GM12878 (cell line): ENCODE measurements at regions not wholly inside any gene's neighbourhood (a gene's known extent, or its start where the extent isn't known, plus 50 kb on each side); places are given as distances from the start of the nearest gene placed in this dataset.

Experiments
- ATAC-seq: fragments of 200-7000 bp; cut with Tn5 transposase; 3 replicates; pipeline ENCODE4 v1.9.1; 2020; ENCODE audit warnings: mild to moderate bottlenecking, moderate library complexity
- BruUV-seq: library from RNA; stranded (reverse); fragments of 400-500 nt; replicated peaks from 2 replicates; lab custom pipeline; 2021; lab: Mats Ljungman, UMichigan
- CTCF ChIA-PET: fragments of 300-600 bp; sonication (Branson Sonifier 250); formaldehyde crosslinking; extraction: SDS; loops from one replicate; lab custom pipeline; 2021; ENCODE audit warnings: inconsistent platforms; lab: Yijun Ruan, JAX
- POLR2A ChIA-PET: fragments of 350-600 bp; formaldehyde crosslinking; extraction: SDS; loops from one replicate; lab custom pipeline; 2021; ENCODE audit warnings: inconsistent platforms; lab: Charles Lee
- RAD21 ChIA-PET: fragments of 300-600 bp; sonication (Branson Sonifier 250); formaldehyde crosslinking; loops from one replicate; lab custom pipeline; 2023; ENCODE audit warnings: antibody characterized with exemption; ENCODE audit not compliant: unreplicated experiment; lab: Charles Lee
- SMC1A ChIA-PET: fragments of 300-600 bp; sonication (Branson Sonifier 250); formaldehyde crosslinking; loops from one replicate; lab custom pipeline; 2023; ENCODE audit not compliant: unreplicated experiment, uncharacterized antibody; lab: Charles Lee
- DNase-seq: peaks from one replicate; pipeline ENCODE4 v3.0.0-alpha.2; 2011; ENCODE audit warnings: low read depth, low spot score
- FAIRE-seq: peaks from 3 replicates; lab custom pipeline; 2011; peaks lifted over from hg19 to GRCh38; lab: Jason Lieb, UNC
- H2AFZ ChIP-seq: 2 replicates; pipeline ENCODE4 v1.6.0; 2011; ENCODE audit warnings: low read depth, low read length, control low read depth; ENCODE audit not compliant: control insufficient read depth
- H3K27ac ChIP-seq: 2 replicates; pipeline ENCODE4 v1.5.1; 2011; ENCODE audit warnings: control low read depth; ENCODE audit not compliant: control insufficient read depth, insufficient read depth
- H3K27me3 ChIP-seq, 2 experiments: replicated peaks in 1 of 2; 2 replicates each; pipeline versions ENCODE4 v1.6.0 to v1.6.1; 2011; ENCODE audit warnings: low read length in 1 of 2; ENCODE audit not compliant: control insufficient read depth in 2 of 2, insufficient read depth in 2 of 2
- H3K36me3 ChIP-seq, 2 experiments: 2 replicates each; pipeline ENCODE4 v1.5.1; 2011; ENCODE audit warnings: low read length in 1 of 2; ENCODE audit not compliant: control insufficient read depth in 2 of 2, insufficient read depth in 2 of 2
- H3K4me1 ChIP-seq: 2 replicates; pipeline ENCODE4 v1.6.1; 2011; ENCODE audit warnings: mild to moderate bottlenecking, low read length, moderate library complexity, mixed read lengths; ENCODE audit not compliant: control insufficient read depth, insufficient read depth
- H3K4me2 ChIP-seq: 2 replicates; pipeline ENCODE4 v1.6.0; 2011; ENCODE audit warnings: control low read depth; ENCODE audit not compliant: control insufficient read depth, insufficient read depth
- H3K4me3 ChIP-seq: fragments of 200-600 bp; sonication (generic); 2 replicates; pipeline ENCODE4 v1.5.1; 2016
- H3K79me2 ChIP-seq: 2 replicates; pipeline ENCODE4 v1.6.0; 2011; ENCODE audit warnings: low read length; ENCODE audit not compliant: control insufficient read depth, insufficient read depth
- H3K9ac ChIP-seq: 2 replicates; pipeline ENCODE4 v1.8.0; 2011; ENCODE audit warnings: low read length, control low read depth, mixed read lengths; ENCODE audit not compliant: control insufficient read depth, insufficient read depth
- H3K9me3 ChIP-seq: replicated peaks from 3 replicates; pipeline ENCODE4 v1.5.1; 2011; ENCODE audit warnings: mild to moderate bottlenecking, low read length; ENCODE audit not compliant: control insufficient read depth, insufficient read depth
- H4K20me1 ChIP-seq: 2 replicates; pipeline ENCODE4 v1.6.0; 2011; ENCODE audit not compliant: control insufficient read depth, insufficient read depth
- BCL11A ChIP-seq: IDR thresholded peaks from 2 replicates; pipeline ENCODE4 v1.6.1; 2011; ENCODE audit warnings: low read depth, low read length
- CBFB ChIP-seq: IDR thresholded peaks from 2 replicates; pipeline ENCODE4 v1.6.1; 2016; ENCODE audit warnings: antibody characterized with exemption, low read depth
- EGR1 ChIP-seq, 2 experiments: IDR thresholded peaks; 1 replicate in 1 of 2; 2 replicates in 1 of 2; pipeline ENCODE4 v1.6.1; 2011 to 2012; ENCODE audit warnings: low read depth in 2 of 2, low read length in 2 of 2, borderline replicate concordance in 1 of 2, mild to moderate bottlenecking in 1 of 2, moderate library complexity in 1 of 2
- MEF2A ChIP-seq: IDR thresholded peaks from 2 replicates; pipeline ENCODE4 v1.6.1; 2011; ENCODE audit warnings: low read depth, mild to moderate bottlenecking, low read length, moderate library complexity; ENCODE audit not compliant: insufficient read depth
- NFYA ChIP-seq: IDR thresholded peaks from 2 replicates; pipeline ENCODE4 v1.6.1; 2011; ENCODE audit warnings: low read depth, mild to moderate bottlenecking, low read length, improper control_type of control experiment, borderline replicate concordance
- POLR2A ChIP-seq: IDR thresholded peaks from 2 replicates; pipeline ENCODE4 v1.6.1; 2011; ENCODE audit warnings: low read depth, mild to moderate bottlenecking, low read length
- SIX5 ChIP-seq: IDR thresholded peaks from 2 replicates; pipeline ENCODE4 v1.6.1; 2011; ENCODE audit warnings: mild to moderate bottlenecking, low read depth, low read length, moderate library complexity; ENCODE audit not compliant: severe bottlenecking
- SP1 ChIP-seq: IDR thresholded peaks from one replicate; pipeline ENCODE4 v1.6.1; 2011; ENCODE audit warnings: low read depth, low read length
- SREBF2 ChIP-seq: IDR thresholded peaks from 2 replicates; pipeline ENCODE4 v1.6.1; 2012; ENCODE audit warnings: mild to moderate bottlenecking, low read length
- TCF12 ChIP-seq: IDR thresholded peaks from 2 replicates; pipeline ENCODE4 v1.6.1; 2011; ENCODE audit warnings: low read depth, mild to moderate bottlenecking, low read length
- ZNF207 ChIP-seq: fragments of 450-650 bp; IDR thresholded peaks from 2 replicates; pipeline ENCODE4 v1.6.1; 2014; ENCODE audit warnings: antibody characterized with exemption, mild to moderate bottlenecking, borderline replicate concordance
- WGBS: methylation state at CpG from one replicate; pipeline ENCODE4 v1.1.6; 2016; ENCODE audit warnings: low lambda C conversion rate; ENCODE audit not compliant: insufficient replicate concordance, insufficient coverage; ENCODE audit errors: missing lambda C conversion rate; 5-methylcytosine and 5-hydroxymethylcytosine counted together
- in situ Hi-C: fragments of 300-500 bp; cut with MboI; formaldehyde crosslinking; loops from 9 replicates; pipeline ENCODE4 v1.14.3; 2018; ENCODE audit warnings: mixed read lengths
- intact Hi-C: fragments of 100-400 bp; cut with micrococcal nuclease; formaldehyde crosslinking; loops from one replicate; pipeline ENCODE4 v1.14.2; 2022; ENCODE audit not compliant: unreplicated experiment
- TF ChIP-seq, protein P1 (sequence below): fragments of 450-650 bp; IDR thresholded peaks from 2 replicates; pipeline ENCODE4 v1.6.1; 2017; ENCODE audit warnings: antibody characterized with exemption, mild to moderate bottlenecking, moderate library complexity

DNA sequence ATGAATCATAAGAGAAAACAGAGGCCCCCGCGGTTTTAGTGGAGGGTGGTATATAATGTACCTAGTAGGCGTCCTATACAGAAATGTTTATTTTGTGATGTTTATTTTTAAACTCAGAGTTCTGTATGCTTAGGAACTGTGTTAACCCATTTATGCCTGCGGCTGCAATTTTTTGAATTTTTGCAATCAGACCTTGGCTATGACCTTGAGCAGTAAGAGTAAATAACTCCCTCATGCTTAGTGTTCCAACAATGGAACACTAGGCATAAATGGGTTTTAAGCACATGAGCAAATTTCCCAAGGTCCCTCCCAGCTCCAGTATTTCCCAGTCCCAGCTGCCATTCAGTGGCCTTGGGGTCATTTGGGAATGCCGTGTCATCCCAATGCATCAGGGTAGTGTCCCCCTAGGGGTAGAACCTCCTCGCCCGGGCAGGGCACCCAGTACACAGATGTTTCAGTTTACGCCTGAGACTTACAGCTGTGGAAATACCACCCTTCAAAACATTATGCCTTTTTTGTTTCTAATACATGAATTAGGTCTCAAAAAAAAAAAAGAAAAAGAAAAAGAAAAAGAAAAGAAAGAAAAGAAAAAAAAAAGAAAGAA is 605.8 kb upstream of the CDH11 start:
- ChIA-PET RAD21 (no interaction called here), CTCF (no interaction called here)
- 69% methylated on average over 8 of the region's 8 CpGs for WGBS

More for the DNA sequence above, 605.8 kb upstream of the CDH11 start:
- SMC1A ChIA-PET: no interaction called here
- no peak for FAIRE-seq
- intact Hi-C loops (no loop called here), in situ Hi-C loops (no loop called here)
- ATAC-seq: no peak
- TF ChIP-seq MEF2A (no peak), ZNF207 (no peak), EGR1 (IDR thresholded peaks at IDR 0.05; ENCODE audit: borderline replicate concordance in 1 of 2, low read depth in 2 of 2, low read length in 2 of 2) (no peak), NFYA (no peak), BCL11A (no peak), CBFB (no peak), SIX5 (no peak), SP1 (no peak), POLR2A (no peak), SREBF2 (no peak), TCF12 (no peak)
- TF ChIP-seq, protein P1, sequence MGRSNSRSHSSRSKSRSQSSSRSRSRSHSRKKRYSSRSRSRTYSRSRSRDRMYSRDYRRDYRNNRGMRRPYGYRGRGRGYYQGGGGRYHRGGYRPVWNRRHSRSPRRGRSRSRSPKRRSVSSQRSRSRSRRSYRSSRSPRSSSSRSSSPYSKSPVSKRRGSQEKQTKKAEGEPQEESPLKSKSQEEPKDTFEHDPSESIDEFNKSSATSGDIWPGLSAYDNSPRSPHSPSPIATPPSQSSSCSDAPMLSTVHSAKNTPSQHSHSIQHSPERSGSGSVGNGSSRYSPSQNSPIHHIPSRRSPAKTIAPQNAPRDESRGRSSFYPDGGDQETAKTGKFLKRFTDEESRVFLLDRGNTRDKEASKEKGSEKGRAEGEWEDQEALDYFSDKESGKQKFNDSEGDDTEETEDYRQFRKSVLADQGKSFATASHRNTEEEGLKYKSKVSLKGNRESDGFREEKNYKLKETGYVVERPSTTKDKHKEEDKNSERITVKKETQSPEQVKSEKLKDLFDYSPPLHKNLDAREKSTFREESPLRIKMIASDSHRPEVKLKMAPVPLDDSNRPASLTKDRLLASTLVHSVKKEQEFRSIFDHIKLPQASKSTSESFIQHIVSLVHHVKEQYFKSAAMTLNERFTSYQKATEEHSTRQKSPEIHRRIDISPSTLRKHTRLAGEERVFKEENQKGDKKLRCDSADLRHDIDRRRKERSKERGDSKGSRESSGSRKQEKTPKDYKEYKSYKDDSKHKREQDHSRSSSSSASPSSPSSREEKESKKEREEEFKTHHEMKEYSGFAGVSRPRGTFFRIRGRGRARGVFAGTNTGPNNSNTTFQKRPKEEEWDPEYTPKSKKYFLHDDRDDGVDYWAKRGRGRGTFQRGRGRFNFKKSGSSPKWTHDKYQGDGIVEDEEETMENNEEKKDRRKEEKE: no peak
- no peak overlapping the region for H3K9ac ChIP-seq
- H3K9me3 ChIP-seq: no peaks in the 10 kb centered on the region
- H3K4me3 ChIP-seq: no peak overlapping the region
- H4K20me1 ChIP-seq: no peaks in the 10 kb centered on the region
- H3K79me2 ChIP-seq: no peaks in the 10 kb centered on the region
- no peak overlapping the region for H3K4me2 ChIP-seq
- no peaks in the 10 kb centered on the region for H3K4me1 ChIP-seq
- H2AFZ ChIP-seq: no peak overlapping the region
- H3K36me3 ChIP-seq: no peaks in the 10 kb centered on the region
- no peaks in the 10 kb centered on the region for H3K27me3 ChIP-seq
- POLR2A ChIA-PET: no interaction called here
- BruUV-seq: no TSS peak
- DNase-seq: no peak
- no peak overlapping the region for H3K27ac ChIP-seq
